ENCODE measurements at regions not wholly inside any gene's neighbourhood (a gene's known extent, or its start where the extent isn't known, plus 50 kb on each side); places are given as distances from the start of the nearest gene placed in this dataset.
"Not testable (repeated sequence)": the region's sequence is repeated elsewhere in the genome, so short reads cannot be mapped to it uniquely, and the experiment has no call there.

GRCh38 chr14:27908484-27908883 is 858.1 kb upstream of the FOXG1 start:
- not testable (repeated sequence) for DNase-seq (ENCODE audit: low read depth, low spot score)

- no peak for DNase-seq (ENCODE audit: low read depth, low spot score)
Measured at GRCh38 chr14:27916326-27916725, 850.3 kb upstream of the FOXG1 start.

- DNase-seq (ENCODE audit: low read depth, low spot score), result no peak
Measured at GRCh38 chr14:27917896-27918295, 848.7 kb upstream of the FOXG1 start.

- DNase-seq (ENCODE audit: low read depth, low spot score), result no peak
Measured at GRCh38 chr14:27927519-27927918, 839.1 kb upstream of the FOXG1 start.

GRCh38 chr14:27929797-27930347 is 836.7 kb upstream of the FOXG1 start:
- no peak for DNase-seq (ENCODE audit: low read depth, low spot score)

- no peak for DNase-seq (ENCODE audit: low read depth, low spot score)
Measured at GRCh38 chr14:27938392-27938791, 828.2 kb upstream of the FOXG1 start.

GRCh38 chr14:27945512-27945911 is 821.1 kb upstream of the FOXG1 start:
- DNase-seq (ENCODE audit: low read depth, low spot score), result no peak

- no peak for DNase-seq (ENCODE audit: low read depth, low spot score)
Measured at GRCh38 chr14:27958757-27959156, 807.8 kb upstream of the FOXG1 start.

- no peak for DNase-seq (ENCODE audit: low read depth, low spot score)
Measured at GRCh38 chr14:27995691-27996090, 770.9 kb upstream of the FOXG1 start.

- no peak for DNase-seq (ENCODE audit: low read depth, low spot score)
Measured at GRCh38 chr14:28001002-28001401, 765.6 kb upstream of the FOXG1 start.

- DNase-seq (ENCODE audit: low read depth, low spot score), result no peak
Measured at GRCh38 chr14:28012629-28013415, 753.8 kb upstream of the FOXG1 start.

- DNase-seq (ENCODE audit: low read depth, low spot score), result no peak
Measured at GRCh38 chr14:28020112-28020511, 746.5 kb upstream of the FOXG1 start.

- no peak for DNase-seq (ENCODE audit: low read depth, low spot score)
Measured at GRCh38 chr14:28023853-28024252, 742.7 kb upstream of the FOXG1 start.

GRCh38 chr14:28052251-28052650 is 714.3 kb upstream of the FOXG1 start:
- DNase-seq (ENCODE audit: low read depth, low spot score), result no peak

GRCh38 chr14:28055008-28055407 is 711.6 kb upstream of the FOXG1 start:
- no peak for DNase-seq (ENCODE audit: low read depth, low spot score)

GRCh38 chr14:28057359-28058296 is 709.0 kb upstream of the FOXG1 start:
- DNase-seq (ENCODE audit: low read depth, low spot score), result no peak

- no peak for DNase-seq (ENCODE audit: low read depth, low spot score)
Measured at GRCh38 chr14:28059254-28059653, 707.3 kb upstream of the FOXG1 start.

- no peak for DNase-seq (ENCODE audit: low read depth, low spot score)
Measured at GRCh38 chr14:28061006-28061405, 705.6 kb upstream of the FOXG1 start.

GRCh38 chr14:28077021-28077420 is 689.6 kb upstream of the FOXG1 start:
- no peak for DNase-seq (ENCODE audit: low read depth, low spot score)

GRCh38 chr14:28083389-28083788 is 683.2 kb upstream of the FOXG1 start:
- no peak for DNase-seq (ENCODE audit: low read depth, low spot score)

GRCh38 chr14:28088125-28088524 is 678.5 kb upstream of the FOXG1 start:
- DNase-seq (ENCODE audit: low read depth, low spot score), result no peak

- DNase-seq (ENCODE audit: low read depth, low spot score), result no peak
Measured at GRCh38 chr14:28097585-28097984, 669.0 kb upstream of the FOXG1 start.
